ENCODE measurements at regions not wholly inside any gene's neighbourhood (a gene's known extent, or its start where the extent isn't known, plus 50 kb on each side); places are given as distances from the start of the nearest gene placed in this dataset.
"Not testable (repeated sequence)": the region's sequence is repeated elsewhere in the genome, so short reads cannot be mapped to it uniquely, and the experiment has no call there.

GRCh38 chr21:8427790-8428667 lies 2093.4 kb upstream of the TPTE start:
- TF ChIP-seq POLR2A, EP300, CTCF (IDR thresholded peaks at IDR 0.05): not testable (repeated sequence)
